ENCODE measurements at regions not wholly inside any gene's neighbourhood (a gene's known extent, or its start where the extent isn't known, plus 50 kb on each side); places are given as distances from the start of the nearest gene placed in this dataset.

GRCh38 chr10:28808693-28809092 lies 131.4 kb downstream of the BAMBI start:
- no TSS peak for BruUV-seq (replicated peaks)
- intact Hi-C loops (cut with micrococcal nuclease; ENCODE audit: unreplicated experiment) (no loop called here), in situ Hi-C loops (cut with HindIII; ENCODE audit: low pct_unique_long_range_greater_than_20kb, low sequenced_read_pairs) (no loop called here)
- TF ChIP-seq, protein P1, sequence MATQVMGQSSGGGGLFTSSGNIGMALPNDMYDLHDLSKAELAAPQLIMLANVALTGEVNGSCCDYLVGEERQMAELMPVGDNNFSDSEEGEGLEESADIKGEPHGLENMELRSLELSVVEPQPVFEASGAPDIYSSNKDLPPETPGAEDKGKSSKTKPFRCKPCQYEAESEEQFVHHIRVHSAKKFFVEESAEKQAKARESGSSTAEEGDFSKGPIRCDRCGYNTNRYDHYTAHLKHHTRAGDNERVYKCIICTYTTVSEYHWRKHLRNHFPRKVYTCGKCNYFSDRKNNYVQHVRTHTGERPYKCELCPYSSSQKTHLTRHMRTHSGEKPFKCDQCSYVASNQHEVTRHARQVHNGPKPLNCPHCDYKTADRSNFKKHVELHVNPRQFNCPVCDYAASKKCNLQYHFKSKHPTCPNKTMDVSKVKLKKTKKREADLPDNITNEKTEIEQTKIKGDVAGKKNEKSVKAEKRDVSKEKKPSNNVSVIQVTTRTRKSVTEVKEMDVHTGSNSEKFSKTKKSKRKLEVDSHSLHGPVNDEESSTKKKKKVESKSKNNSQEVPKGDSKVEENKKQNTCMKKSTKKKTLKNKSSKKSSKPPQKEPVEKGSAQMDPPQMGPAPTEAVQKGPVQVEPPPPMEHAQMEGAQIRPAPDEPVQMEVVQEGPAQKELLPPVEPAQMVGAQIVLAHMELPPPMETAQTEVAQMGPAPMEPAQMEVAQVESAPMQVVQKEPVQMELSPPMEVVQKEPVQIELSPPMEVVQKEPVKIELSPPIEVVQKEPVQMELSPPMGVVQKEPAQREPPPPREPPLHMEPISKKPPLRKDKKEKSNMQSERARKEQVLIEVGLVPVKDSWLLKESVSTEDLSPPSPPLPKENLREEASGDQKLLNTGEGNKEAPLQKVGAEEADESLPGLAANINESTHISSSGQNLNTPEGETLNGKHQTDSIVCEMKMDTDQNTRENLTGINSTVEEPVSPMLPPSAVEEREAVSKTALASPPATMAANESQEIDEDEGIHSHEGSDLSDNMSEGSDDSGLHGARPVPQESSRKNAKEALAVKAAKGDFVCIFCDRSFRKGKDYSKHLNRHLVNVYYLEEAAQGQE (IDR thresholded peaks at IDR 0.05; ENCODE audit: insufficient read depth in 1 of 2, low read depth in 2 of 2, low read length in 1 of 2): no peak
- TF ChIP-seq CTCF (IDR thresholded peaks at IDR 0.05) (no peak), POLR2AphosphoS5 (IDR thresholded peaks at IDR 0.05; ENCODE audit: low read depth, low read length) (no peak), TCF7L2 (IDR thresholded peaks at IDR 0.05; ENCODE audit: low read depth, low read length) (no peak), SIN3A (IDR thresholded peaks at IDR 0.05; ENCODE audit: borderline replicate concordance, insufficient read depth, low read depth, low read length) (no peak)
- DNase-seq (ENCODE audit: low read depth, low spot score) (no peak), ATAC-seq (no peak)
- H3K36me3 ChIP-seq (ENCODE audit: control insufficient read depth, insufficient read depth, low read length): no peaks in the 10 kb centered on the region
- POLR2A ChIA-PET: no interaction called here
- CTCF ChIA-PET: interaction anchor here (0.5 kb wide), 1 partner anchor 10 kb away, joined by 3 read pairs; no protein-coding TSS in a partner anchor
- no peaks in the 10 kb centered on the region; the same call in 1 of the 2 replicates for H3K27me3 ChIP-seq (ENCODE audit: control insufficient read depth, insufficient read depth, low read length)
- H3K9me3 ChIP-seq (ENCODE audit: control insufficient read depth, insufficient read depth, low read depth, low read length): no peaks in the 10 kb centered on the region
- H3K4me3 ChIP-seq (ENCODE audit: low read depth in 2 of 2, low read length in 2 of 2): no peak overlapping the region
- no peak overlapping the region for H3K27ac ChIP-seq (ENCODE audit: low read length)
- H3K4me1 ChIP-seq (ENCODE audit: control insufficient read depth, insufficient read depth, low read length): no peaks in the 10 kb centered on the region

DNA sequence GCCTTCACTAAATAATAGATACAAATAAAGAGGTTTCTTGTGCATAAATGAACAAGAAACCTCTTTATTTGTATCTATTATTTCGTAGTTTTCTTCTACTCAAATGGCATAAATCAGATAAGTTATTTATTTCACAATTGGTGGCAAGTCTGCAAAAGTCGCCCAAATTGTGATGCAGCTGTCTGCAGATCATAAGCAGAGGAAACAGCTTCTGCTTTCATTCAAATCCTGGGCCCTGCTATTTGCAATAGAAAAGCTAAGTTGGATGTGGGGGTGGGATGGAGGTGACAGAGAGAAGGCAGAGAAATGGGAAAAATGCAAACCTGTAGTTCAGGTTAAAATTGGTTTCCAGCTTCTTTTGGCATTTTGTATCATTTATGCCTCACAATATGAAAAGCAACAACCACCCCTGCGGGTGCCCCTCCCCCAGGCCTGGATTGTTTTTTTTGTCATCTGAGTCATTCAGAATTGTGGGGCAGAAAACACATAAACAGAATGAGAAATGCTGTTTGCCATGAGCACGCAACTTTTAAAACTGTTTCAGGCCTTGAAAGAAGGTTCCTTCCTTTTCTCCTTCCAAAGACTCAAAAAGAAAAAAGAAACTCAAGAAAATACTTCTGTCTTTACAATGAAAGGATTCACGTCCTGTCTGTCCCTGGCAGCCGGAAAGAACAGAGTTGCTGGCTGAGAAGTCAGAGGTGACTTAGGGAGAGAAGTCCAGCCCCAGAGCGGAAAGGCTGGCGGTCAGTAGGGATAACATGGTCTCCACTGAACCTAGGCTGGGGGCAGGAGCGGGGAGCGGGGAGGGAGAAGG lies 132.9 kb downstream of the BAMBI start:
- ATAC-seq (no peak), DNase-seq (ENCODE audit: low read depth, low spot score) (no peak)
- ChIA-PET CTCF (no interaction called here), POLR2A (no interaction called here)
- Histone ChIP-seq H3K4me3 (ENCODE audit: low read depth in 2 of 2, low read length in 2 of 2) (no peak overlapping the region), H3K9me3 (ENCODE audit: control insufficient read depth, insufficient read depth, low read depth, low read length) (no peaks in the 10 kb centered on the region), H3K36me3 (ENCODE audit: control insufficient read depth, insufficient read depth, low read length) (no peaks in the 10 kb centered on the region), H3K4me1 (ENCODE audit: control insufficient read depth, insufficient read depth, low read length) (no peaks in the 10 kb centered on the region), H3K27me3 (ENCODE audit: control insufficient read depth, insufficient read depth, low read length) (no peaks in the 10 kb centered on the region; the same call in 1 of the 2 replicates), H3K27ac (ENCODE audit: low read length) (no peak overlapping the region)
- intact Hi-C loops (cut with micrococcal nuclease; ENCODE audit: unreplicated experiment): no loop called here
- in situ Hi-C loops (cut with HindIII; ENCODE audit: low pct_unique_long_range_greater_than_20kb, low sequenced_read_pairs): no loop called here
- TF ChIP-seq, protein P1 (IDR thresholded peaks at IDR 0.05; ENCODE audit: insufficient read depth in 1 of 2, low read depth in 2 of 2, low read length in 1 of 2): no peak
- TF ChIP-seq CTCF (IDR thresholded peaks at IDR 0.05): no peak
- TF ChIP-seq POLR2AphosphoS5 (IDR thresholded peaks at IDR 0.05; ENCODE audit: low read depth, low read length): no peak
- no peak for TF ChIP-seq TCF7L2 (IDR thresholded peaks at IDR 0.05; ENCODE audit: low read depth, low read length)
- TF ChIP-seq SIN3A (IDR thresholded peaks at IDR 0.05; ENCODE audit: borderline replicate concordance, insufficient read depth, low read depth, low read length): no peak
- no TSS peak for BruUV-seq (replicated peaks)

Data from Panc1 (cell line).